HPDE6-E6E7 (cell line): ENCODE measurements at regions not wholly inside any gene's neighbourhood (a gene's known extent, or its start where the extent isn't known, plus 50 kb on each side); places are given as distances from the start of the nearest gene placed in this dataset.
"Not testable (repeated sequence)": the region's sequence is repeated elsewhere in the genome, so short reads cannot be mapped to it uniquely, and the experiment has no call there.

Experiments
- DNase-seq: peaks from one replicate; pipeline ENCODE4 v3.0.0; 2011; ENCODE audit warnings: missing footprints; ENCODE audit errors: extremely low spot score

DNA sequence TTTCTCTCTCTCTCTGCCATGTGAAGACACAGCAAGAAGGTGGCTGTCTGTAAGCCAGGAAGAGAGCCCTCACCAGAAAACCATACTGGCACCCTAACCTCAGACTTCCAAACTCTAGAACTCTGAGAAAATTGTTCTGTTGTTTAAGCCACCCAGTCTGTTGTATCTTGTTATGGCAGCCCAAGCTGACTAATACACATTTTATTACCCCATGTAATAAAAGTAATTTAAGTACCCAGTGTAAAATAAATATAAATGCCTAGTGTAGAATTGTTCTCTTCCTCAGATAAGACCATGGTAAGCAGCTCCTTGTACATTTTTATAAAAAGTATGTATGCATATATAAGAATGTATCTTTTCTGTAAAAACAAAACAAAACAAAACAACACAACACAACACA lies 119.7 kb downstream of the DTL start:
- DNase-seq: no peak

DNA sequence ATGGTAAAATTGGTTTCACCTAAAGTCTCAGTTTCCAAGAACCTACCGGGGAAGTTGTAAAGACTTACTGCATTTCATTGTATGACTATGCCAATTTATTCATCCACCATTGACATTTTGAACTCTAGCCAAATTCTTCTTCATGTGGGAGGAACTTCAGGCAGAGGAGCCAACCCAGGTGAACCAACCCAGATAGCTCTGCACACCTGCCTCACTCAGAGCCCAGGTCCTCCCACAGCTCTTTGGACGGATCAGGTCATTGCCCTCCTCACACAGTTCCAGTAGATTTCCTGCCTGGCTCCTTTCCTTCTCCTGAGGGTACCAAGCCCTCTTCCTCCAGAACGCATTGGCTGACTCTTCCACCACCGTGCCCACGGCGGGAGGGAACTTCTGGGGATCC lies 121.7 kb downstream of the DTL start:
- no peak for DNase-seq

DNA sequence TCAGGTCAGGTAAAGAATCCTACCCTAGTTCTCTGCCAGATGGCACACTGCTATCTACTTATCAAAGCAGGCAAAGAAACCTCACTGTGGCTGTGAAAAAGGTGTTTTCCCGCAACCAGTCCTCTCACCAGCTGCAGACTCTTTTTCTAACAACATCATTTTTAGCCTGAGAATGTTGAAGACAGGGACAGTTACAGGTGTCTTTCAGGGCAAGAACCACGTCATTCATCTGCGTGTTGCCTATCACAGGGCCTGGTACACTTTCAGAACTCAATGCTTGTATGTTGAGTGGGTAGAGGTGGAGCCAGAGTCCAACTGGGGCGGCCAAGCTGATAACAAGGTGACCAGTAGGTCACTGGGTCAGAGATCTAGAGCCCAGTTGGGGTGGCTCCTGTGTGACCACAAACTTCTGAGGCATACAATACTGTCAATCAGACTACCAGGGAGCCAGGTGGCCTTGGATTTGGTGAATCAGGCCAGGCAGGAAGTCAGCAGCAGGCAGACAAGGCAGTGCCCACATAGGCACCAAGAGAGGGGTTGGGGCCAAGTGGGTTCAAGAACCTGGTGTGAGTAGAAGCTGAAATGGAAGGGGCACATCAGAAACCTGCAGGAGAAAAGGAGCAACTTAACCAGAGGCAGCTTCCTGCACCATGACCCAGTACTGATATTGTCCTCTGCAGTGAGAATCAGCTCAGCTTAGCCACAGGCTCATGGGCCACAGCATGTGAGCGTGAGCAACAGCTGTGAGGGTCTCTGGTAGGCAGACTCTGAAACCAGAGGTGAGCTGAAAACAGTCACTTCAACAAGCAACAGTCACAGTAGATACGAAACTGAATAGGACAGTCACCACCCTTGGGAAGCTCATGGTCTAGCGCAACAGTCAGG lies 123.6 kb downstream of the DTL start:
- DNase-seq: no peak

DNA sequence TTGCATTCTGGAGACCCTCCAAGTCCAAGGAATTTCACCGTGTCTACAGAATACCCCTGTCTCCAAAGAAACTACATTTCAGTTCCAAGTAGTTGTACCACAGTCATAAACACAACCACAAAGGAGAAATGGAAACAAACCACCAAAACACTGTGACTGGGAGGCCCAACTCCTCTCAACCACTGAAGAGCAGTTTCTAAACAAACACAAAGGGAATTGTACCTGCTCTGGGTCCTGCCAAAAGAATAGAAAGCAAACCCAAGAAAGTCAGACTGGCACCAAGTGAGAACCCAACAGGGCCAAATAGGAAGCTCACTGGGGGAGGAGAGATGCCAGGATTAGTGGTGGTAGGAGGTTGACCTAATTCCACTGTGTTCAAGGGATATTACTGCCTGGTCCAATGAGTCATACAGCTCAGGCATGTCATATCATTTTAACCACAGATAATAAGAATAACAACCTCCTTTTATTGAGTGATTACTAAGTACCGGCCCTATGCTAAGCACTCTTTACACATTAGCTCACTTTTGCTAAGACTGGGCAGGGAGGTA lies 123.9 kb upstream of the PPP2R5A start:
- peak; percentile 27 for DNase-seq

DNA sequence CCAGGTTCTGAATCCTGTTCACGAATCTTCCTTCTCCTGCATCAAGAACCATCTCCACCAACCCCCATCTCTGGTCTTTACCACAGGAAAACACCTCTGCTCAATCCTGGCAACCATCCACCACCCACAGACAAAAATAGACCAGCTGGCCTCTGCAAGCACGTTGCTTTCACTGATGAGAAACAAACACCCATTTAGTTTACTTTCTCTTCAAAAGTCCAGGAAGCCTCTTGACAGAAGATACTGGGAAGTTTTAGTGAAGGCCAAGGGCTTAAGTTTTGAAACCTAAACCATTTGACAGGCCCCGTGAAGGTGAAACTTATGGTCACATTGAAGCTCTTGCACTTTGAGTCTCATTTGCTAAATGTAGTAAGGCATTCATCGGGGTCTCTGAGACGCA lies 122.6 kb upstream of the PPP2R5A start:
- no peak for DNase-seq

DNA sequence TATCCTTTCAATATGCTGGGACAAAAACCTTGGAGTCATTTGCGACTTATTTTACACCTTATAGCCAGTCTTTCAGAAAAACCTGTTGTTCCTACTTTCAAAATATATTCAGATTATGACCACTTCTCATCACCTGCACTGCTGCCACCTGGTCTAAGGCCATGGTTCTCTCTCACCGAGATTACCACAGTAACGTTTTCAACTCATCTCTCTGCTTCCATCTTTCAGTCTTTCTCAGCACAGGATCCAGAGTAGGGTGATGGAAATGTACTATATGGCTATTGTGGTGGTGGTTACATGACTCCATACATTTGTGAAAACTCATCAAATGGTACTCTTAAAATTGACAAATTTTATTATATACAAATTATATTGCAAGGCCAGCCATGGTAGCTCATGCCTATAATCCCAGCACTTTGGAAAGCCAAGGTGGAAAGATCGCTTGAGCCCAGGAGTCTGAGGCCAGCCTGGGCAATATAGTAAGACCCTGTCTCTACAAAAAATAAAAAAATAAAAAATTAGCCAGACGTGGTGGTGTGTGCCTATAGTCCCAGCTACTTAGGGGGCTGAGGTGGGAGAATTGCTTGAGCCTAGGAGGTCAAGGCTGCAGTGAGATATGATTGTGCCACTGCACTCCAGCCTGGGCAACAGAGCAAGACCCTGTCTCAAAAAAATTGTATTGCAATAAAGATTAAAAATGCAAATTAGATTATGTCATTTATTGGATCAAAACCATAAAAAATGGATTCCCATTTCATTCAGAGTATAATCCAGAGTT lies 120.9 kb upstream of the PPP2R5A start:
- DNase-seq: no peak

DNA sequence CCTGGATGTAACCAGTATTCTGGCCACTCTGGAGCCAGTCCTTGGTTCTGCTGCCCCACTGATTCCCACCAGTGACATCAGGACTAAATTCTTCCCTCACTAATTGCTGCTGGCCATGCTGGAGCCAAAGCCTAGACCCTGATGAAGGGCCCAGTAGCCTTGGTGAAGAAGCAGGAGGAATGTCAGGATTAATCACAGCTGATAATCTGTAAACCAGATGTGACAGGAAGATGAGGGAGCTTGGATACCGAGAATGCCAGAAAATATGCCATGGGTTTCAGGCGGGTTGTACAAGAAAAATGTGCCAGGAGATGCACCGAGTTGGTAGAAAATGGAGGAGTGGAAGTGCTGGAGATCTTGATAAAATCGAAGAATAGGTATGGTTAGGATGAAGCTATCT lies 119.0 kb upstream of the PPP2R5A start:
- no peak for DNase-seq

DNA sequence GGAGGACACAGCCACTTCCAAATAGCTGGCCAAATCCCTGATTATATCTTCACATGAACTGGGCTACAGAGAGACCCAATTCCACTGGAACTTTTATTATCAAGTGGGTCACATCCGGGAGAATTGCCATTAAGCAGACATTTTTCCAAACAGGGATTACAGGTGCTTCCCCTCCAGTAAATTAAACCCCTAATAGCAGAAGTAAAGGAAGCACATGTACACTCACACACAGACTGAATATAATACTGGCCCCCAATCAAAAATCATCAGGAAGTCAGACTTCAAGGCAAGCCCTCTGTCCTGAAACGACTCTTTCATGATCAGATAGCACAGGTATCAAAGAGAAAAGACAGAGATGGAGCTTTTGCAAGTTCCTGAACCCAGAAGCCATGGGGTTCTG lies 118.6 kb upstream of the PPP2R5A start:
- no peak for DNase-seq

DNA sequence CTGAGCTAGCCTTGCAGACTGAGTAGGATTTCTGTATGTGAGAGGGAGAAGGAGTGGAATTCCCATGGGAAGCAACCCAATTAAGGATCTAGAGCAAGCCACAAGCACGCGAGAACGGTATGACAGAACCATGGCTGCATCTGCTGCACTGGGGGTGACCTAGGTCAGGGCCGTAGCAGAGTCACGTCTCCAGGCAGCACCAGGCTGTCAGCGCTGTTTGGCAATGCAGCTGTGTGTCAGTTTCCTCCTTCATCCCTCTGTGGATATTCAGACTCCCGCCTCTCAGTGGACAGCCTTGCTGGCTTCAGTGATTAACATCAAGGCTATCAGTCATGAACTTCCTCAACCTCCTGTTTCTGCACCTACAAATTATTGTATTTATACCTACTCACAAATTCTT lies 118.1 kb upstream of the PPP2R5A start:
- no peak for DNase-seq

DNA sequence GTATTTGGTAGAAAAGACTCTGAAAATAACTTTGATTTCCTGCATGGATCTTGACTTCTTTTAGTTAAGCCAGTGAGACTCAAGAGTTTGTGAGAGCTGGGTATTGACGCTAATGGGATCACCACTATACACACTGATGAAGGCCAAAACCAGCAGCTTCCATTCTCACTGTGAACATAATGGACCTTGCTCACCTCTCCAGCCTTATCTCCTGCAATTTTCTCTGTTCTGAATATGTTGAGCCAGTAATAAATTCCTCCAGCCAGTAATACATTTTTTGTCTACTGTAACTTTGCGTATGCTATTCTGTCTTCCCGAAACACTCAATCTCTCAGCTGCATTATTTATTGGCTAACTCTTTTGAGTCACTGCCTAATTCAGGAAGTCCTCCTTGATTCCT lies 111.6 kb upstream of the PPP2R5A start:
- no peak for DNase-seq

DNA sequence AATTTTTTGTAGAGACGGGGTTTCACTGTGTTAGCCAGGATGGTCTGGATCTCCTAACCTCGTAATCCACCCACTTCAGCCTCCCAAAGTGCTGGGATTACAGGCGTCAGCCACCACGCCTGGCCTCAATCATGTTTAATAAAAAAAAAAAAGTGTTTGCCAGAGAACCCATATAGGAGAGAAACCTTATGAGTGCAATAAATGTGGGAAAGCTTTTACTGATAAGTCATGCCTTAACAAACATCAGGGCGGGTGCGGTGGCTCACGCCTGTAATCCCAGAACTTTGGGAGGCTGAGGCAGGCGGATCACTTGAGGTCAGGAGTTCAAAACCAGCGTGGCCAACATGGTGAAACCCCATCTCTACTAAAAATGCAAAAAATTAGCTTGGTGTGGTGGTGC lies 110.9 kb upstream of the PPP2R5A start:
- not testable (repeated sequence) for DNase-seq

DNA sequence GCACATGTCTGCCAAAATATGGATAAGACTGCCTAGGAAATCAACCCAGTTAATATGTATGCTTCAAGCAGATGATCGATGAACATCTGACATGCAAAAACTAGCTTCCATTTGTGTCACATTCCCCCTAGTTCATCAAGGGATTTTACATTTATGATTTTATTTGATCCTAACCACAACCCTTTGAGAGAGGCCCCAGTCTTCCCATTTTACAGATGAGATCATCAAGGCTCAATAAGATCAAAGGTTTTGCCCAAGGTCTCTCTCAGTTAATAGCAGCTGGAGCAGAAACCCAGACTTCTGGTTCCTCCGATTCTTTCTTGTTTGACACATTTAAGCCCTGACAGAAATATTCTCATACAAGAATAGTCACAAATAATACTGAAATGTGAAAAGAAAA lies 107.7 kb upstream of the PPP2R5A start:
- DNase-seq: no peak

DNA sequence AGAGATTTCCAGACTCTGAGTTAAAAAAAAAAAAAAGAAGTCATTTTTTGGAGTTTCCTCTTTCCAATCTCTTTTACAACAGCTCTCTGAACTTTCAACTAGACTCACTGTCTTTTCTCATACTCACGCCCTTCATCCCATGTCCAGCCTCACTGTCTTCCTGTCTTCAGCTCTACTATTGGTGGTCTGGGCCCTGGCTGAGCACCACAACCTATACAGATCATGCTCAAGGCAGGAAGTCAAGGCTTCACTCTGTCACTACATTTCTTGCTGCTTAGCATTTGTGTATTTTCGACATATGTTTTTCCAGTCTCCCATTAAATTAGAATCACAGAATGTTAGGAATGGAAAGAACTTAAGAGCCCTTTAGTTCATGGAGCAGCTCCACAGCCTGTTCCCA lies 106.4 kb upstream of the PPP2R5A start:
- no peak for DNase-seq

DNA sequence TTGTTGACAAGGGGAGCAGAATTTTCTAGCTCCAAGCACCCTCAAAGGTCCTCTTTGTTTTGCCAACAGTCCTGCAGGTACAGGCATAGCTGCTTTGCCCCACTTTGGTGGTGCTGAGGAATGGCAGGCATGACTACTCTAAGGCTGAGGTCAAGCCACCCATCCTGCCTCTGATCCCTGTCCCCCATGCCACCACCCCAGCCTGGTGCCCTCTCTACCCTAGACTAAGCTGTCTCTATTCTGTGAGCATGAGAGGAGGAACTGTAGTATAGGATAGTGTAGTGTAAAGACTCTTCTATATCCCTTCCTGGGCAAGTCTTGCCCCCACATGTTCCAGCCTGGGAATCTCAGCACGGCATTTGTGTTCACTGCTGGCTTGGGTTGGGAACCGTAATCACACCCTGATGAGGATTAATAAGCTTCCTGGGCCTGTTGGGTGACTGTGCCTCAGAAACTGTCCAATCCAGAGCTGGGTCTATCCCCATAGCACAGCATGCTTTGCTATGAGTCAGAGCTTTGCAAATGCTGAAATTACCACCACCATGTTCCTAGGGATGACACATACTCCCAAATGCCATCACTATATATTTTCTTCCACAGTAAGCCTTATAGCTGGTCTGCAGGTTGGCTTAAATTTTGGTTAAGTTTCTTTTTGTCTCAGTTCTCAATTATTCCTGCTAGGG lies 105.7 kb upstream of the PPP2R5A start:
- DNase-seq: peak; percentile 97

DNA sequence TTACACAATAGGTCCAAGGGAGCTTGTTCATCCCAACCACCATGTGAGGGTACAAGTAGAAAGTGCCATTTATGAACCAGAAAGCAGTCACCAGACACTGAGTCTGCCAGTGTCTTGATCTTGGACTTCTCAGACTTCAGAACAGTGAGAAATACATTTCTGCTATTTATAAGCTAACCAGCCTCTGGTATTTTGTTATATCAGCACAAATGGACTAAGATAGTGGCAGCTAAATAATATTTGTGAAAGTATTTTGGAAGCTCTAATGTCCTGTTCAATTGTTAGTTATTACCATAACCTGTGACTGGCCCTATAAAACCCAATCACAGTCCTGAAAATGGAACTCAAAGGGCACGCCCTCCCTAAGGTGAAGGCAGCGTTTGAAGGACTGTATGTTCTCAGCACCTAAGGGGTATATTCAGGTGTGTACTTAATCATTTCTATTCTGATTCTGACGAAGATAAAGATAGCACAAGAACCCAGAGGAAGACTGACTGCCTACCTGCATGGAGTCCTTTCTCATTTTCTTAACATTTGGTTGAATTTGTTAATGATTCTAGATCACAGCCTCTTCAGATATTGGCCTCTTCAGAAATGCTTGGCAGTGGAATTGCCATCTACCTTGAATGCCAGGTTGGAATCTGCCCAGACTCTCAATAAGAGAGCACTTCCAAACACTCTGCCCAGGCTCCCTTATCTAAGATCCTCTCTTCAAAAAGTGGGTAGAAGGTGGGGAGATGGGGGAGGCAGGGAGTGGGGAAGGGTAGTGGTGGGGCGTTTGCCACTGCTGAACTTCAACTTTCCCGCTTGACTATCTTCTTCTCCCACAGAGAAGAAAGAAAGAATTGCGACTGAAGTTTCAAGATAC lies 104.0 kb upstream of the PPP2R5A start:
- DNase-seq: no peak

DNA sequence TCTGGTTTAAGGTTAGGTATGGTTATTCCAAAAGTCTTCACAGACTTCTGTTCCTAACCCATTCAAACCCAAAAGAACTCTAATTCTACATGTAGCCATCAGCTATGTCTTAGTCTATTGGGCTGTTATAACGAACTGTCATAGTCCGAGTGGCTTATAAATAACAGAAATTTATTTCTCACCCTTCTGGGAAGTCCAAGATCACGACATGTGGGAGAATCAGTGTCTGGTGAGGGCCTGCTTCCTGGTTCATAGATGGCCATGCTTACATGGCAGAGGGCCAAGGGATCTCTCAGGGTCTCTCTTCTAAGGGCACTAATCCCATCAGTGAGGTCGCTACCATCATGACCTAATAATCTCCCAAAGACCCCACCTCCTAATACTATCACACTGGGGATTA lies 103.0 kb upstream of the PPP2R5A start:
- no peak for DNase-seq

DNA sequence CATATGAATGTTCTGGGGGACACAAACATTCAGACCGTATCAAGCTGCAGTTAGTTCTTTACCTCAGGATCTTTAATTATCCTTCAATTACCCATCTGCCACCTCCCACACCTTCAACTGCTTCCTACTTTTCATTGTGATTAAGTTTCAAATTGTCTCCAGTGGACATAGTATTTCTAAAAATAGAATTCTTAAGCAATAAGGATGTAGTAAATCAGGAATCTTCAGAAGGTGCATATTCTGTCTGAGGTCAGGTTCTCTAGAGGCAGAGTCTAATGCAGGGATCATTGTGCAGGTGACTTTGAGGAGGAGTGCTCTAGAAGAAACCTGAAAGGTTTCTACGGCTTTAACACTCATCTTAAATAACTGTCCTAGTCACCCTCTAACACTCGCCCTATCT lies 102.6 kb upstream of the PPP2R5A start:
- DNase-seq: no peak

DNA sequence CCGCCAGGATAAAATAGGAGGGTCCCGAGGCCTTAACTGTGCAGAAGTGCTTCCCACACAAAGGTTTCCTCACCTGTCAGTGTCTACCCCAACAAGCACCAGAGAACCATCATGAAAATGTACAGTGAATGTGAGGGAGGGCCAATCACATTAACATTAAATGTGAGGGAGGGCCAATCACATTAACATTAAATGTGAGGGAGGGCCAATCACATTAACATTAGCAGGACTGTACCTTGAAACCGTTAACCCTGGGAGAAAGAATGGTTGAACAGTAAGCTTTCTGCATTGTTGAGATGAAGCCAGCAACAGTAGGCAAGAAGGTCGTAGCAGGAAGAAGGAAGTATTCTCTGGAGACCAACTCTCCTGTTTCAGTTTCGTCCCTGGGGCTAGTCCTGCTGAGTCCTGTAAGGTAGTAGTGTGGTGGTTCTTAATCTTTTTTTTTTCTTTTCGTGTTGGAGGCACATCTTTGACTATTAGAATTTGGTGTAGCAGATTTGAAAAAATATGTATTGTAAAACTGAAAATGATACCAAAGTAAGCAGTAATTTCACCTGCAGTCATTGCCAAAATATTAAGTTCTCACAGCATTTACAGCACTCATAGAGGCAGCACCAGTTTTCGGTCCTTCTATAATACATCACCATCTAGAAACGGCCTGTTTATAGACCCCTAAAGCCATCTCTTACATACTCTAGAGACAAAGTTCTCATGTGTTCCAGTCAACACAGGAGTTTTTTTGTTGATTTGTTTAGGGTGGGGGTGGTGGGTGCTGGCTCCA lies 98.6 kb upstream of the PPP2R5A start:
- DNase-seq: peak; percentile 28

DNA sequence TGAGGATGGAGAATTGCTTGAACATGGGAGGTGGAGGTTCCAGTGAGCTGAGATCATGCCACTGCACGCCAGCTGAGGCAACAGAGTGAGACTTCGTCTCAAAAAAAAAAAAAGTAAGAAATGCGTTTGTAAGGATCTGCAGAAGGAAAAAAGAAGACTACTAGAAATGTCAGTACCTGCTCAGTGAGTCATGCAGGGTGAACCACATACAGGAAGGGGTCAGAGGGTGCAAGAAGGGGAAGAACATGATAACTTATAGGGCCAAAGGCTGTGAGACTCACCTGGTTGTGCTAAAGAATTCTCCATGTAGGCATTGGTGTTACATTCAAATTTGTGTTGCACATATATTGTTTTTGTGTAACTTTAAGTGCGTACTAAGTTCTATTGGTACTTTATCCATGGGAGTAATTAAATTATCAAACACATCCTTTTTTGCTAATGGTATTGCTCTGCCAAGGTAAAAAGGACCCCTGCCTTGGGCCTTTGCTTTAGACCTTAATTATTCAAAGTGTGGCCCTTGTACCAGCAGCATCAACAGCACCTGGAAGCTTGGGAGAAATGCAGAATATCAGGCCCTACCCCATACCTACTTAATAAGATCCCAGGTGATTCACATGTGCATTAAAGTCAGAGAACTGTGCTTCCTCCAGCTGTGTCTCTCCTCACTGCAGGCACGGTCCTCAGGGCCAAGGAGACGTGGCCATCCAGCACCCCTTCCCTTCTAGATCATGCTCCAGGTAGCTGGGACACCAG lies 96.4 kb upstream of the PPP2R5A start:
- peak; percentile 75 for DNase-seq

DNA sequence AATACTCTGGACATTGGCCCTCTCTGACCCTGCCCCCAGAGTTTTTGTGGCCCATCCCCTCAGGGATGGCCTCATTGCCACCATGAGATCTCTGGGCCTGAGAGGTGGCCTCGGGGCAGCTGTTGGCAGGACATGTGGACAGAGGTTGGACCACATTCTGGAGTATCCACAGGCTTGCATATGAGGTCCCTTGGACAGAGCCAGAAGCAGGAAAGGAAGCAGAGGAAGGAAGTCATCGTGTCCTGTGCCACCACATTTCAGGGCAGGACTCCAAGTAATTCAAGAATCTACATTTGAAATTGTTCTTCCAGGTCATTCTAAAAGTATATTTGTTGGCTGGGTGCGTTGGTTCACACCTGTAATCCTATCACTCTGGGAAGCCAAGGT lies 95.9 kb upstream of the PPP2R5A start:
- DNase-seq: no peak
